PC-3 (cell line): ENCODE measurements at regions not wholly inside any gene's neighbourhood (a gene's known extent, or its start where the extent isn't known, plus 50 kb on each side); places are given as distances from the start of the nearest gene placed in this dataset.

Source experiments
- EZH2phosphoT487 ChIP-seq: fragments of 300-600 bp; sonication (generic); IDR thresholded peaks from 2 replicates; pipeline ENCODE4 v1.6.1; 2018; ENCODE audit warnings: mild to moderate bottlenecking, antibody characterized with exemption, low read length, borderline replicate concordance
- TF ChIP-seq, protein P1 (sequence below): fragments of 300-600 bp; sonication (generic); conservative IDR thresholded peaks from 2 replicates; pipeline ENCODE4 v1.5.1; 2017; ENCODE audit warnings: antibody characterized with exemption, low read depth, mild to moderate bottlenecking, low read length

DNA sequence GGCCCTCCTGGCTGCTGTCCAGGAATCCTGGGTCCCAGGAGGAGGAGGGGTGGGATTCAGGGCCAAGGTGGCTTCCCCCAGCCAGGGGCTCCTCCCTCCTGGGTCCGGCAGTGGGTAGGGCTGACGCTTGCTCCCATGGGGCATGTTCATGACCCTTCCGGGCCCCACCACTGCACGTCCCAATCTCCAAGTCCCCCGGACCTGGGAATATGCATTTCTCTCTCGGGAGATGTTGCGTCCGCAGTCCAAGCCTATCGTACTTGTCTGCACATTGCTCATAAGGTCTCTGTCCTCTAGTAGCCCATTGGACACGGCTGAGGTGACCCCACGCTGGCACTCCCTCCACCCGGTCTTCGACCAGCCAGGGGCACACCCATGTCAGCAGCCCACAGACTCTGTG, 192.3 kb downstream of the TEX29 start:
- TF ChIP-seq, protein P1, sequence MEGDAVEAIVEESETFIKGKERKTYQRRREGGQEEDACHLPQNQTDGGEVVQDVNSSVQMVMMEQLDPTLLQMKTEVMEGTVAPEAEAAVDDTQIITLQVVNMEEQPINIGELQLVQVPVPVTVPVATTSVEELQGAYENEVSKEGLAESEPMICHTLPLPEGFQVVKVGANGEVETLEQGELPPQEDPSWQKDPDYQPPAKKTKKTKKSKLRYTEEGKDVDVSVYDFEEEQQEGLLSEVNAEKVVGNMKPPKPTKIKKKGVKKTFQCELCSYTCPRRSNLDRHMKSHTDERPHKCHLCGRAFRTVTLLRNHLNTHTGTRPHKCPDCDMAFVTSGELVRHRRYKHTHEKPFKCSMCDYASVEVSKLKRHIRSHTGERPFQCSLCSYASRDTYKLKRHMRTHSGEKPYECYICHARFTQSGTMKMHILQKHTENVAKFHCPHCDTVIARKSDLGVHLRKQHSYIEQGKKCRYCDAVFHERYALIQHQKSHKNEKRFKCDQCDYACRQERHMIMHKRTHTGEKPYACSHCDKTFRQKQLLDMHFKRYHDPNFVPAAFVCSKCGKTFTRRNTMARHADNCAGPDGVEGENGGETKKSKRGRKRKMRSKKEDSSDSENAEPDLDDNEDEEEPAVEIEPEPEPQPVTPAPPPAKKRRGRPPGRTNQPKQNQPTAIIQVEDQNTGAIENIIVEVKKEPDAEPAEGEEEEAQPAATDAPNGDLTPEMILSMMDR = no peak
- no peak for TF ChIP-seq EZH2phosphoT487
